Left lung (tissue), 4 donors: ENCODE measurements at regions not wholly inside any gene's neighbourhood (a gene's known extent, or its start where the extent isn't known, plus 50 kb on each side); places are given as distances from the start of the nearest gene placed in this dataset.

Source experiments
- ATAC-seq: fragments of 200-7000 bp; cut with Tn5 transposase; one replicate; pipeline ENCODE4 v1.9.1; 2020; ENCODE audit warnings: moderate library complexity
- DNase-seq, 4 donors: peaks; one replicate each; pipeline ENCODE4 v3.0.0-alpha.2; 2013 to 2020
- H3K27ac ChIP-seq, 2 donors: fragments of 200-600 bp; sonication (generic) in 1 of 2; one replicate each; pipeline versions ENCODE4 v1.5.0 to v1.8.0; 2020 to 2021
- H3K27me3 ChIP-seq, 2 donors: fragments of 200-600 bp; sonication (generic) in 1 of 2; one replicate each; pipeline versions ENCODE4 v1.5.0 to v1.8.0; 2020 to 2021
- H3K36me3 ChIP-seq, 2 donors: fragments of 200-600 bp; sonication (generic) in 1 of 2; one replicate each; pipeline versions ENCODE4 v1.5.0 to v1.8.0; 2020 to 2021
- H3K4me1 ChIP-seq, 2 donors: fragments of 200-600 bp; one replicate each; pipeline ENCODE4 v1.8.0; 2021
- H3K4me3 ChIP-seq, 2 donors: fragments of 200-600 bp; sonication (generic) in 1 of 2; one replicate each; pipeline versions ENCODE4 v1.5.0 to v1.8.0; 2020 to 2021; ENCODE audit warnings: mild to moderate bottlenecking in 1 of 2
- H3K9me3 ChIP-seq, 2 donors: fragments of 200-600 bp; sonication (generic) in 1 of 2; one replicate each; pipeline versions ENCODE4 v1.5.0 to v1.8.0; 2020 to 2021
- CTCF ChIP-seq, 2 donors: fragments of 200-600 bp; sonication (generic) in 1 of 2; IDR thresholded peaks; one replicate each; pipeline versions ENCODE4 v1.5.0 to v1.8.0; 2021; ENCODE audit warnings: antibody characterized with exemption in 2 of 2
- intact Hi-C, 2 donors: fragments of 100-400 bp; cut with DNase I; formaldehyde crosslinking; loops; one replicate each; pipeline versions ENCODE4 v1.11.2 to v1.14.2; 2022
- donor health status: DM: no; HTN: yes; CAD: no.
- donor health status: DM: no; HTN: no; CAD: no.

- Histone ChIP-seq H3K4me1 (peaks cover 21 to 47% of the 10 kb centered on the region in 2 donors), H3K4me3 (no peak overlapping the region), H3K27ac (peak overlapping the region; percentile 52 to 54), H3K9me3 (no peaks in the 10 kb centered on the region), H3K27me3 (no peaks in the 10 kb centered on the region), H3K36me3 (no peaks in the 10 kb centered on the region)
- ATAC-seq (no peak), DNase-seq (no peak)
- intact Hi-C loops: no loop called here
- TF ChIP-seq CTCF (IDR thresholded peaks at IDR 0.05): no peak
Measured at GRCh38 chr13:44271915-44272341, 101.7 kb upstream of the SERP2 start.

- peak overlapping the region in 1 of 2 donors; percentile 54 for H3K27ac ChIP-seq
- no peak for ATAC-seq
- H3K36me3 ChIP-seq: no peaks in the 10 kb centered on the region
- intact Hi-C loops: no loop called here
- no peak for TF ChIP-seq CTCF (IDR thresholded peaks at IDR 0.05)
- peaks cover 21 to 47% of the 10 kb centered on the region in 2 donors for H3K4me1 ChIP-seq
- no peak overlapping the region for H3K4me3 ChIP-seq
- DNase-seq: no peak
- no peaks in the 10 kb centered on the region for H3K27me3 ChIP-seq
- H3K9me3 ChIP-seq: no peaks in the 10 kb centered on the region
Measured at GRCh38 chr13:44272692-44273091, 100.9 kb upstream of the SERP2 start.

- Histone ChIP-seq H3K4me1 (peaks cover 21 to 47% of the 10 kb centered on the region in 2 donors), H3K27me3 (no peaks in the 10 kb centered on the region), H3K4me3 (no peak overlapping the region), H3K36me3 (no peaks in the 10 kb centered on the region), H3K9me3 (no peaks in the 10 kb centered on the region), H3K27ac (peak overlapping the region in 1 of 2 donors; percentile 75)
- DNase-seq (no peak), ATAC-seq (no peak)
- TF ChIP-seq CTCF (IDR thresholded peaks at IDR 0.05): no peak
- intact Hi-C loops: no loop called here
Measured at GRCh38 chr13:44273216-44273615, 100.4 kb upstream of the SERP2 start.

GRCh38 chr13:44273991-44274770 lies 99.4 kb upstream of the SERP2 start:
- H3K27me3 ChIP-seq: no peaks in the 10 kb centered on the region
- peak overlapping the region; percentile 75 to 88 for H3K27ac ChIP-seq
- peaks cover 21 to 47% of the 10 kb centered on the region in 2 donors for H3K4me1 ChIP-seq
- H3K9me3 ChIP-seq: no peaks in the 10 kb centered on the region
- no peak for TF ChIP-seq CTCF (IDR thresholded peaks at IDR 0.05)
- ATAC-seq (peak; percentile 94), DNase-seq (peak in 1 of 4 donors; percentile 61)
- H3K36me3 ChIP-seq: no peaks in the 10 kb centered on the region
- peak overlapping the region in 1 of 2 donors; percentile 8 for H3K4me3 ChIP-seq
- intact Hi-C loops: no loop called here

- peak overlapping the region in 1 of 2 donors; percentile 8 for H3K4me3 ChIP-seq
Measured at GRCh38 chr13:44274771-44275205, 98.8 kb upstream of the SERP2 start.

More at GRCh38 chr13:44274771-44275205, 98.8 kb upstream of the SERP2 start:
- no peaks in the 10 kb centered on the region for H3K9me3 ChIP-seq
- no peak for DNase-seq
- H3K4me1 ChIP-seq: peaks cover 21 to 47% of the 10 kb centered on the region in 2 donors
- H3K36me3 ChIP-seq: no peaks in the 10 kb centered on the region
- intact Hi-C loops: no loop called here
- TF ChIP-seq CTCF (IDR thresholded peaks at IDR 0.05): no peak
- H3K27ac ChIP-seq: peak overlapping the region; percentile 75 to 88
- peak; percentile 19 for ATAC-seq
- H3K27me3 ChIP-seq: no peaks in the 10 kb centered on the region
